Activated naive CD8-positive, alpha-beta T cell treated with anti-CD3 and anti-CD28 coated beads for 36 hours (primary cell): ENCODE measurements at regions not wholly inside any gene's neighbourhood (a gene's known extent, or its start where the extent isn't known, plus 50 kb on each side); places are given as distances from the start of the nearest gene placed in this dataset.
A peak's percentile ranks its signal among the peaks of the same experiment; 100 is the strongest.
"Not testable (repeated sequence)": the region's sequence is repeated elsewhere in the genome, so short reads cannot be mapped to it uniquely, and the experiment has no call there.

Experiments used
- DNase-seq: peaks from one replicate; pipeline ENCODE4 v3.0.0; 2021
- H3K27ac Mint-ChIP-seq: one replicate; pipeline ENCODE4 v1.8.0; 2022; ENCODE audit warnings: mild to moderate bottlenecking, moderate library complexity, mixed read lengths
- H3K27me3 Mint-ChIP-seq: one replicate; pipeline ENCODE4 v1.8.0; 2022; ENCODE audit warnings: mild to moderate bottlenecking, mixed read lengths
- H3K36me3 Mint-ChIP-seq: one replicate; pipeline ENCODE4 v1.8.0; 2021; ENCODE audit warnings: mild to moderate bottlenecking, mixed read lengths
- H3K4me1 Mint-ChIP-seq: one replicate; pipeline ENCODE4 v1.8.0; 2021; ENCODE audit warnings: mixed read lengths
- H3K4me3 Mint-ChIP-seq: one replicate; pipeline ENCODE4 v1.8.0; 2022; ENCODE audit warnings: mild to moderate bottlenecking, moderate library complexity, mixed read lengths
- H3K9me3 Mint-ChIP-seq: one replicate; pipeline ENCODE4 v1.8.0; 2022; ENCODE audit warnings: mixed read lengths

- H3K36me3 Mint-ChIP-seq, result no peaks in the 10 kb centered on the region
- H3K27me3 Mint-ChIP-seq, result no peaks in the 10 kb centered on the region
- H3K4me1 Mint-ChIP-seq, result no peaks in the 10 kb centered on the region
- no peak overlapping the region for H3K27ac Mint-ChIP-seq
- DNase-seq, result no peak
- no peaks in the 10 kb centered on the region for H3K9me3 Mint-ChIP-seq
- no peak overlapping the region for H3K4me3 Mint-ChIP-seq
Observed at GRCh38 chr3:75338342-75338741, 325.8 kb upstream of the FRG2C start.

GRCh38 chr3:75341324-75342067 lies 322.6 kb upstream of the FRG2C start:
- no peak for DNase-seq
- Mint-ChIP-seq H3K27ac (no peak overlapping the region), H3K36me3 (no peaks in the 10 kb centered on the region), H3K27me3 (no peaks in the 10 kb centered on the region), H3K4me1 (no peaks in the 10 kb centered on the region), H3K4me3 (no peak overlapping the region), H3K9me3 (no peaks in the 10 kb centered on the region)

- Mint-ChIP-seq H3K4me1 (no peaks in the 10 kb centered on the region), H3K9me3 (no peaks in the 10 kb centered on the region), H3K27ac (no peak overlapping the region), H3K36me3 (no peaks in the 10 kb centered on the region), H3K27me3 (no peaks in the 10 kb centered on the region), H3K4me3 (no peak overlapping the region)
- no peak for DNase-seq
Observed at GRCh38 chr3:75342425-75342824, 321.7 kb upstream of the FRG2C start.

GRCh38 chr3:75350536-75350935 lies 313.6 kb upstream of the FRG2C start:
- H3K9me3 Mint-ChIP-seq, H3K4me1 Mint-ChIP-seq, H3K27me3 Mint-ChIP-seq, DNase-seq, H3K27ac Mint-ChIP-seq, H3K4me3 Mint-ChIP-seq, H3K36me3 Mint-ChIP-seq: not testable (repeated sequence)

GRCh38 chr3:75362086-75362784 lies 301.9 kb upstream of the FRG2C start:
- not testable (repeated sequence) for H3K4me3 Mint-ChIP-seq, H3K9me3 Mint-ChIP-seq, H3K27ac Mint-ChIP-seq, H3K4me1 Mint-ChIP-seq, H3K27me3 Mint-ChIP-seq, H3K36me3 Mint-ChIP-seq
- peak; percentile 50 for DNase-seq

GRCh38 chr3:75372964-75373363 lies 291.2 kb upstream of the FRG2C start:
- not testable (repeated sequence) for H3K27me3 Mint-ChIP-seq, H3K36me3 Mint-ChIP-seq, H3K4me1 Mint-ChIP-seq, DNase-seq, H3K4me3 Mint-ChIP-seq, H3K9me3 Mint-ChIP-seq, H3K27ac Mint-ChIP-seq

GRCh38 chr3:75379840-75380239 lies 284.3 kb upstream of the FRG2C start:
- H3K4me1 Mint-ChIP-seq, H3K36me3 Mint-ChIP-seq, DNase-seq, H3K9me3 Mint-ChIP-seq, H3K27ac Mint-ChIP-seq, H3K4me3 Mint-ChIP-seq, H3K27me3 Mint-ChIP-seq: not testable (repeated sequence)

- DNase-seq, result no peak
- no peaks in the 10 kb centered on the region for H3K4me1 Mint-ChIP-seq
- peaks cover 4% of the 10 kb centered on the region for H3K27me3 Mint-ChIP-seq
- H3K9me3 Mint-ChIP-seq, result peaks cover 4% of the 10 kb centered on the region
- no peaks in the 10 kb centered on the region for H3K36me3 Mint-ChIP-seq
- H3K27ac Mint-ChIP-seq, result no peak overlapping the region
- no peak overlapping the region for H3K4me3 Mint-ChIP-seq
Observed at GRCh38 chr3:75380276-75380771, 283.8 kb upstream of the FRG2C start.

GRCh38 chr3:75384016-75384415 lies 280.1 kb upstream of the FRG2C start:
- H3K4me3 Mint-ChIP-seq, H3K27me3 Mint-ChIP-seq, H3K4me1 Mint-ChIP-seq, H3K27ac Mint-ChIP-seq, H3K9me3 Mint-ChIP-seq, DNase-seq, H3K36me3 Mint-ChIP-seq: not testable (repeated sequence)

GRCh38 chr3:75388486-75389124 lies 275.5 kb upstream of the FRG2C start:
- H3K4me3 Mint-ChIP-seq, DNase-seq, H3K4me1 Mint-ChIP-seq, H3K9me3 Mint-ChIP-seq, H3K27ac Mint-ChIP-seq, H3K27me3 Mint-ChIP-seq, H3K36me3 Mint-ChIP-seq: not testable (repeated sequence)

GRCh38 chr3:75393288-75393694 lies 270.8 kb upstream of the FRG2C start:
- H3K9me3 Mint-ChIP-seq, DNase-seq, H3K4me1 Mint-ChIP-seq, H3K27ac Mint-ChIP-seq, H3K36me3 Mint-ChIP-seq, H3K27me3 Mint-ChIP-seq, H3K4me3 Mint-ChIP-seq: not testable (repeated sequence)

GRCh38 chr3:75394102-75394501 lies 270.0 kb upstream of the FRG2C start:
- not testable (repeated sequence) for H3K9me3 Mint-ChIP-seq, H3K4me1 Mint-ChIP-seq, H3K27me3 Mint-ChIP-seq, H3K27ac Mint-ChIP-seq, H3K36me3 Mint-ChIP-seq, H3K4me3 Mint-ChIP-seq, DNase-seq

GRCh38 chr3:75394562-75395360 lies 269.4 kb upstream of the FRG2C start:
- not testable (repeated sequence) for H3K27ac Mint-ChIP-seq, H3K36me3 Mint-ChIP-seq, H3K4me1 Mint-ChIP-seq, H3K27me3 Mint-ChIP-seq, DNase-seq, H3K4me3 Mint-ChIP-seq, H3K9me3 Mint-ChIP-seq

GRCh38 chr3:75395580-75396315 lies 268.4 kb upstream of the FRG2C start:
- no peaks in the 10 kb centered on the region for H3K4me1 Mint-ChIP-seq
- peaks cover 2% of the 10 kb centered on the region for H3K36me3 Mint-ChIP-seq
- no peak overlapping the region for H3K4me3 Mint-ChIP-seq
- H3K27me3 Mint-ChIP-seq, result peaks cover 3% of the 10 kb centered on the region
- H3K27ac Mint-ChIP-seq, result no peak overlapping the region
- no peak for DNase-seq
- peaks cover 2% of the 10 kb centered on the region for H3K9me3 Mint-ChIP-seq
